HG02970 (cell line): ENCODE measurements at regions not wholly inside any gene's neighbourhood (a gene's known extent, or its start where the extent isn't known, plus 50 kb on each side); places are given as distances from the start of the nearest gene placed in this dataset.

Experiments
- ATAC-seq: cut with Tn5 transposase; IDR thresholded peaks from one replicate; pipeline ENCODE4 v1.9.1; 2021; ENCODE audit warnings: mild to moderate bottlenecking, moderate library complexity, moderate number of reproducible peaks; ENCODE audit not compliant: unreplicated experiment, low FRiP score

- ATAC-seq, result no peak
Observed at GRCh38 chr17:70621566-70621965, 452.2 kb downstream of the KCNJ2 start.

- ATAC-seq, result no peak
Observed at GRCh38 chr17:70622368-70623260, 453.3 kb downstream of the KCNJ2 start.

GRCh38 chr17:70624211-70624610 is 454.9 kb downstream of the KCNJ2 start:
- ATAC-seq, result no peak

GRCh38 chr17:70629902-70630301 is 460.6 kb downstream of the KCNJ2 start:
- ATAC-seq, result no peak

GRCh38 chr17:70636517-70637133 is 467.3 kb downstream of the KCNJ2 start:
- no peak for ATAC-seq

GRCh38 chr17:70642059-70642458 is 472.7 kb downstream of the KCNJ2 start:
- ATAC-seq, result no peak

GRCh38 chr17:70644096-70644495 is 474.8 kb downstream of the KCNJ2 start:
- no peak for ATAC-seq

- no peak for ATAC-seq
Observed at GRCh38 chr17:70646673-70647072, 477.3 kb downstream of the KCNJ2 start.

GRCh38 chr17:70648166-70648565 is 478.8 kb downstream of the KCNJ2 start:
- ATAC-seq, result no peak

- ATAC-seq, result no peak
Observed at GRCh38 chr17:70653850-70654249, 484.5 kb downstream of the KCNJ2 start.

GRCh38 chr17:70654706-70655105 is 485.4 kb downstream of the KCNJ2 start:
- ATAC-seq, result no peak

- ATAC-seq, result no peak
Observed at GRCh38 chr17:70655176-70655958, 486.0 kb downstream of the KCNJ2 start.

- no peak for ATAC-seq
Observed at GRCh38 chr17:70658317-70658716, 489.0 kb downstream of the KCNJ2 start.

- no peak for ATAC-seq
Observed at GRCh38 chr17:70658840-70659239, 489.5 kb downstream of the KCNJ2 start.

GRCh38 chr17:70661342-70662222 is 492.2 kb downstream of the KCNJ2 start:
- no peak for ATAC-seq

GRCh38 chr17:70668276-70668937 is 499.1 kb downstream of the KCNJ2 start:
- no peak for ATAC-seq

GRCh38 chr17:70668938-70669778 is 499.8 kb downstream of the KCNJ2 start:
- ATAC-seq, result no peak

- no peak for ATAC-seq
Observed at GRCh38 chr17:70674061-70674460, 504.7 kb downstream of the KCNJ2 start.
